SU-DHL-6 (cell line): ENCODE measurements at regions not wholly inside any gene's neighbourhood (a gene's known extent, or its start where the extent isn't known, plus 50 kb on each side); places are given as distances from the start of the nearest gene placed in this dataset.

Experiments used
- CTCF ChIP-seq: fragments of 200-600 bp; sonication (generic); IDR thresholded peaks from one replicate; pipeline ENCODE4 v1.5.1; 2017; ENCODE audit warnings: antibody characterized with exemption, mild to moderate bottlenecking, low read length, moderate library complexity; ENCODE audit not compliant: insufficient read depth, poor library complexity, severe bottlenecking
- EZH2phosphoT487 ChIP-seq: fragments of 200-600 bp; sonication (generic), shearing (Covaris generic); conservative IDR thresholded peaks from 2 replicates; pipeline ENCODE4 v1.6.1; 2018; ENCODE audit warnings: mild to moderate bottlenecking, antibody characterized with exemption, low read length, moderate library complexity, mixed read lengths

DNA sequence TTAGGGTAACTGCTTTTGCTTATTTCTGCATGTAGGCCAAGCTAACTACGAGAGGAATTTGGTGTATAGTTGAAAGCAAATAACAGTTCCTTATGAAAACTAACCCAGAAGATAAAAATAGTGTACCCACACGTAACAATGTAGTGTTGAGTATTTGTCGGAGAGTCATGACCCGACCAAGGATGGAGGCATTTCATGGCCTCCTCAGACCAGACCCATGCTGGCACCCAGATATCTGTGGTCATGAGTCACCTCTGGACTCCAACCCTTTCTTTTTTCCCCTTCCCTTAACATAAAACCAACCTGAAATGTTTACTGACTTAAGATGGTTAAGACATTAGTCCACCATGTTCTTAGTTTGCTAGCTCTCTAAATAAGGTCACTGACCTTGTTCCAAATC lies 318.7 kb downstream of the NOL4 start:
- TF ChIP-seq CTCF = no peak
- no peak for TF ChIP-seq EZH2phosphoT487
